ENCODE measurements at regions not wholly inside any gene's neighbourhood (a gene's known extent, or its start where the extent isn't known, plus 50 kb on each side); places are given as distances from the start of the nearest gene placed in this dataset.

DNA sequence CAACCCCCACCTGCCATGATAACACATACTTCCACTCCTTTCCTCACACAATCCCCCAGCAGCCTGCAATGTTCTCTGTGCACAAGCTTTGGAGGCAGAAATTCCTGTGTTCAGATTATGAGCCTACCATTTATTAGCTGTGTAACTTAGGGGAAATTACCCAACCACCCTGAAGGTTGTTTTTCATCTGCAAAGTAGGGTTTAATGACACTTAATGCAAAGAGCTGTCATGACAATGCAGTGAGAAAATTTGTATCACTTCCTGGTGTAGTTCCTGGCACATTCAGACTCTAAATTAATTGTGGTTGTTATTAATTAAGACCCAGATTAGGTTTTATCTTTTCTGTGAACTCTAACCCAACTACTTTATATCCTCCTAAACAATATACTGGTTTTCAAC lies 122.4 kb upstream of the DYRK2 start:
- Mint-ChIP-seq H3K9me3 (peaks cover 8% of the 10 kb centered on the region), H3K4me1 (ENCODE audit: low read depth) (no peaks in the 10 kb centered on the region), H3K36me3 (ENCODE audit: low read depth) (no peaks in the 10 kb centered on the region), H3K27ac (no peak overlapping the region), H3K27me3 (peaks cover 24% of the 10 kb centered on the region), H3K4me3 (no peak overlapping the region)
- intact Hi-C loops (cut with micrococcal nuclease): no loop called here

DNA sequence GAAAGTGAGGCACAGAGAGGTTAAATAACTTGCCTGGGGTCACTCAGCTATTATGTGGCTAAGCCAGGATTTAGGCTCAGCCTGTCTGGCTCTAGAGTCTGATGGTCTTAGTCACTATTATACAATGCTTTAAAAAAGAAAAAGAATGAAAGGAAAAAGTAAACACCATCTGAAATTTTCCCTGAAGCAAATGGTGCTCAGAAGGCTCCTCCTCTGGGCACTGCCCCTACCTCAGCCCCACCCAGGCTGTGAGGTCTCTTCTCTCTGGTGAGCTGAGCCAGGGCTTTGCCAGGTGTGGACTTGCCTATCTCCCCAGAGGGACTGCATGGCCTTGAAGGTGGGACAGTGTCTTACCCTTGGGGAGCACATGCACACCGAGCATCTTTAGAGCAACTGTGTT lies 117.5 kb upstream of the DYRK2 start:
- H3K4me1 Mint-ChIP-seq (ENCODE audit: low read depth): no peaks in the 10 kb centered on the region
- H3K9me3 Mint-ChIP-seq: peaks cover 8% of the 10 kb centered on the region
- H3K4me3 Mint-ChIP-seq: no peak overlapping the region
- H3K27ac Mint-ChIP-seq: no peak overlapping the region
- intact Hi-C loops (cut with micrococcal nuclease): no loop called here
- H3K36me3 Mint-ChIP-seq (ENCODE audit: low read depth): no peaks in the 10 kb centered on the region
- peaks cover 24% of the 10 kb centered on the region for H3K27me3 Mint-ChIP-seq

DNA sequence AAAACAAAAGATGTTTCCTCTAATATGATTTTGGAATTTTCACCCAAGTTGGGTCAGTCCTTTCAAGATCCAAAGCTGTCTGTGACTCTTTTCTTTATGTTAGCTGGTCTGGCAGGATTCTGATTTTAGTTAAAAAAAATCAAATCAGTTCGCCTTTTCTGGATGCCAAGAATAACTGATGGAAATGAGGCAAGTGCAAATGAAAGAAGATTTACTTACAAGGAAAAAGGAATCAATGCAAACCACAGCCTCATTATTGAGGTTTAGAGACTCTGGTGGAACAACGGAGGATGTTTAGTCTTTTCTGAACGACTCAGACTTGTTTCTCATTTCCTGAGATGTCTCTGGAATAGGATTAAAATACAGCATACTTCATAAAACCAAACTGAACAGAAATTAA lies 117.0 kb upstream of the DYRK2 start:
- Mint-ChIP-seq H3K4me3 (no peak overlapping the region), H3K36me3 (ENCODE audit: low read depth) (no peaks in the 10 kb centered on the region), H3K4me1 (ENCODE audit: low read depth) (no peaks in the 10 kb centered on the region), H3K27ac (no peak overlapping the region), H3K27me3 (peaks cover 24% of the 10 kb centered on the region), H3K9me3 (peaks cover 8% of the 10 kb centered on the region)
- intact Hi-C loops (cut with micrococcal nuclease): no loop called here

DNA sequence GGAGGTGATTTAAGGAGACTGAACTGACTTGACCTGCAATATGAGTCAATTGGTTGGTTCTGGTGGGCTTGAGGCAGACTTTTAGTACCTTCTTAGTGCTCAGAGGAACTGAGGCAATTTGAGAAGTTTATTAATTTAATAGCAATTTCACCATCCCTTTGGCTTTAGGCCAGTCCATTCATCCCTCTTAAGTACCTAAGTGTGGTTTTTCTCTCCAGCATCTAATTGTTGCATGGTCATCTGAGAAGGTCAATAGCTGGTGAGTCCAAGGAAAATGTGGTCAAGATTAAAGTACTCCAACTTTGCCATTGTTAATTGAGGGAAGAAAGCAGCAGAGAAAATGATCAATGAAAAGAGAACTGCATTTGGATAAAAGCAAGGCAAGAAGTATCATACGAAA lies 115.4 kb upstream of the DYRK2 start:
- Mint-ChIP-seq H3K27ac (no peak overlapping the region), H3K27me3 (peaks cover 22% of the 10 kb centered on the region), H3K36me3 (ENCODE audit: low read depth) (no peaks in the 10 kb centered on the region), H3K4me3 (no peak overlapping the region), H3K4me1 (ENCODE audit: low read depth) (no peaks in the 10 kb centered on the region), H3K9me3 (peaks cover 8% of the 10 kb centered on the region)
- intact Hi-C loops (cut with micrococcal nuclease): no loop called here

DNA sequence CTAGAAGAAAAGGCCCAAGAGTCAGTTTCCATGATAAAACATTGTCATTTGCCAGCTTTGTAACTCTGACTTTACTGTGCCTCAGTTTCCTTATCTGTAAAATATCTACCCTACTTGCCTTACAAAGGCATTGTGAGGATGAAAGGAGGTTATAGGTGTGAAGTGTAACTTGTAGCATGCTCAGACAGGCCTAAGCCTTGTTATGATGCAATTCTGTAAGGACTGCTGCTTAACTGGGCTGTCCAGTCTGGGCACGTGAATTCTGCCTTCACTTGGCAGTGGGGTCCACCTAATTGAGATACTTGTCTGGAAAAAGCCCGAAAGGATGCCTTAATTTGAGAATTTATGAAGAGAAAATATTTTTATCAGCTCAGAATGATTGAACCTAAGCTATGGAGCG lies 114.5 kb upstream of the DYRK2 start:
- Mint-ChIP-seq H3K27me3 (peaks cover 23% of the 10 kb centered on the region), H3K4me3 (no peak overlapping the region), H3K9me3 (peaks cover 8% of the 10 kb centered on the region), H3K36me3 (ENCODE audit: low read depth) (no peaks in the 10 kb centered on the region), H3K4me1 (ENCODE audit: low read depth) (no peaks in the 10 kb centered on the region), H3K27ac (no peak overlapping the region)
- intact Hi-C loops (cut with micrococcal nuclease): no loop called here

DNA sequence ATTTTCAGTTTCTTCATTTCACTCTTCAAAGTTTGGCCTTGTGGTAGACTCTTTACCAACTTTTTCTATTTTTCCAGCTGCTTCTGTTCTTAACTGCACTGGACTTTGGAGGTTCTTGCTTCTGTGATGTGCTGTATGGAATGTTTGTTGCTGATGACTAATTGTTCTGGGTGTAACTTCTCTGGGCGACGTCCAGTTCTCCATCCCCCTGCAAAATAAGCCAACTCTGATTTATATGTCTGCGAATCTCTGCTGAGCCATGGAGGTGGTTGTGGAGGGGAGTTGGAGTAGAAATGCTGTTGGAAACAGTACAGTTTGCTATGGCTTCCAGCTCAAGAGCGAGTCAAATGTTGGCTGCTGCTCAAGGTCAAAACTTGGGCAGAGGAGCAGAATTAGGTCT lies 113.9 kb upstream of the DYRK2 start:
- H3K36me3 Mint-ChIP-seq (ENCODE audit: low read depth): no peaks in the 10 kb centered on the region
- H3K9me3 Mint-ChIP-seq: peaks cover 5% of the 10 kb centered on the region
- H3K4me3 Mint-ChIP-seq: no peak overlapping the region
- intact Hi-C loops (cut with micrococcal nuclease): no loop called here
- H3K27me3 Mint-ChIP-seq: peaks cover 25% of the 10 kb centered on the region
- no peak overlapping the region for H3K27ac Mint-ChIP-seq
- H3K4me1 Mint-ChIP-seq (ENCODE audit: low read depth): no peaks in the 10 kb centered on the region

DNA sequence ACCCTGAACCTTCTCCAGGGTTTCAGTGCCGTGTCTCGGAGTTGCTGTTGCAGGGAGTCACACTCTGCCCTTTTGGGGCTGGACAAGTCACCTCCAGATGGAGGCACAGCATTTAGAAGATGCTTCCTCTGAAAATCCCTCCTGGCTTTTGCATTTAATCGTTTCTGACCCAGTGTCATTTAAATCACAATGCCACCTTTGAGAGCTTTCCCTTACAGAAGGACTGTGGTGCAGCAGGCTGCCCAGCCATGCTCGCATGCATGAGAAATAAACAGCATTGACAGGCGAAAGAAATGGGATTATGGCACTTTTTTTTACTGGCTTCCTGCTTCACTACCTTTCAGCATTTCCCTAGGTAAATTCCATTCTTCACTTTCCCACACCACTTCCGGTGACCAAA lies 113.4 kb upstream of the DYRK2 start:
- Mint-ChIP-seq H3K9me3 (no peaks in the 10 kb centered on the region), H3K36me3 (ENCODE audit: low read depth) (no peaks in the 10 kb centered on the region), H3K4me1 (ENCODE audit: low read depth) (no peaks in the 10 kb centered on the region), H3K4me3 (no peak overlapping the region), H3K27me3 (peaks cover 25% of the 10 kb centered on the region), H3K27ac (no peak overlapping the region)
- intact Hi-C loops (cut with micrococcal nuclease): no loop called here

DNA sequence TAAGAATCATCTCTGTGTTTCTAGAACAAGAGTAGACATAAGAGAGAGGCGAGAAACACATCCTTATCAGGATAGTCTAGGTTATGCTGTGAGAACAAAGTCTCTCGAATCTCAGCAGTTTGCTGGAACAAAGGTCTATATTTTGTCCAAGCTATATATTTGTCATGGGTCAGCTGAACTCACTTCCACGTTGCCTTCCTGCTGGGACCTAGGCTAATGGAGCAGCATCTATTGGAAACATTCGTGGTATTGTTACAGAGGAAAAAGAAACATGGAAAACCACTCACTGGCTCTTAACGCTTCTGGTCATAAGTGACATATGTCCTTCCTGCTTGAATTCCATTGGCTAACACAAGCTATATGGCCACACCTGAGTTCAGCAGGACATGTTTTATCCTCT lies 112.6 kb upstream of the DYRK2 start:
- intact Hi-C loops (cut with micrococcal nuclease): no loop called here
- Mint-ChIP-seq H3K4me1 (ENCODE audit: low read depth) (no peaks in the 10 kb centered on the region), H3K9me3 (no peaks in the 10 kb centered on the region), H3K4me3 (no peak overlapping the region), H3K36me3 (ENCODE audit: low read depth) (no peaks in the 10 kb centered on the region), H3K27me3 (peaks cover 20% of the 10 kb centered on the region), H3K27ac (no peak overlapping the region)

DNA sequence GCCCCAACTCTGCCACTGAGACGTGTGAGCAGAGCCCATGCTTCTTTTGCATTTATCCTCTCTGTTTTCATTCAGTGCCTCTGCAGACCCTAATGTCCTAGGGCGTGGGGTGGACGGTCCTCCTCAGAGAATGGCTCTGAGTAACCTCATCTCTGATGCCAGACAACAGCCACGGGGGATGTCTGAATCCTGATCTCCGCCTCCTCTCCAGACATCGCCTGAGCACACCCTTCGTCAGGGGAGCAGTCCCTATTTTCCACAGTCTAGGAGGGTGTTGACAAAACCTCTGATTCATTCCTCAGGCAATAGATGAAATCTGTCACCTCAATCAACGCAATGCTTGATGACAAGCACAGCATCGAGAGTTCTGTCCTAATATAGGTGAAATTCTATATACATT lies 109.2 kb upstream of the DYRK2 start:
- Mint-ChIP-seq H3K4me1 (ENCODE audit: low read depth) (no peaks in the 10 kb centered on the region), H3K9me3 (no peaks in the 10 kb centered on the region), H3K4me3 (no peak overlapping the region), H3K27ac (no peak overlapping the region), H3K27me3 (peaks cover 22% of the 10 kb centered on the region), H3K36me3 (ENCODE audit: low read depth) (no peaks in the 10 kb centered on the region)
- intact Hi-C loops (cut with micrococcal nuclease): no loop called here

DNA sequence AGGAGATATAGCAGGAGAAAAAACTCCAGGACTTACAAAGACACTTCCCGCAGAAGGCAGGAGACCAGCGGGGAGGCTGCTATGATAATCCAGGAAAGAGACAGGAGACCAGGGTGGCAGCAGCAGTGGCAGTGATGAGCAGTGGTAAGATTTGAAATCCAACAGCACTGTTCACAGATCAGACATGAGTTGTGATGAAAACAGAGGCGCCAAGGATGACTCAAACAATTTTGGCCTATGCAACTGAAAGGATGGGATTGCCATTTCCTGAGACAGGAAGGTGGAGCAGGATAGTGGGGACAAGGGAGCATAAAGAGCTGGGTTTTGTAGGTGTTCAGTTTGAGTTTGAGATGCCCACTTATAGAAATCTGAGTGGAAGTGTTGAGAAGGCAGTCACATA lies 108.6 kb upstream of the DYRK2 start:
- Mint-ChIP-seq H3K36me3 (ENCODE audit: low read depth) (no peaks in the 10 kb centered on the region), H3K27ac (no peak overlapping the region), H3K4me1 (ENCODE audit: low read depth) (no peaks in the 10 kb centered on the region), H3K27me3 (peaks cover 17% of the 10 kb centered on the region), H3K4me3 (no peak overlapping the region), H3K9me3 (no peaks in the 10 kb centered on the region)
- intact Hi-C loops (cut with micrococcal nuclease): no loop called here

DNA sequence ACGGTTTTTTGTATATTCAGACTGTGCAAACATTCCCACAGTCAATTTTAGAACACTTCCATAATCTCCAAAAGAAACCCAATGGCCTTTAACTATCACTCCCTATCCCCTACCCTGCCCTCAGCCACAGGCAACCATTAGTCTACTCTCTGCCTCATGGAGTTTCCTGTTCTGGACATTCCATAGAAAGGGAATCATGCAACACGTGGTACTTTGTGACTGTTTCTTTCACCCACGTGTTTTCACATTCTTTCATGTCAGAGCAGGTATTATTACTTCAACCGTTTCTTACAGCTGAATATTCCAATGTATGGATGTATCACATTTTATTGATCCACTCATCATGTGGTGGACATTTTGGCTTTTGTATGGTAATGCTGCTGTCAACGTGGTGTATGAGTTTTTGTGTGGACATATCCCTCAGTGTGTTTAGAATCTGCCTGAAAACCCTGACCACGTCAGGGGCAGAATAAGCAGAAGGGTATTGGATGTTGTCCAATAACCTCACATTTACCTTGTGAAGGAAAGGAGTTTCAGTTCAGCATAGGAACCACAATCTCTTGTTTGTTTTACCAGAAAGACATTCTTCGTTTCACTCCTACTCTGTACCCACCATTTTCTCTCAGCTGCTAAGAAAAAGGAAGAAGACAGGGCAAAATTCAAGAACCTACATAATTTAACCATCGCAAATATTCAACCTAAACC lies 107.5 kb upstream of the DYRK2 start:
- Mint-ChIP-seq H3K9me3 (no peaks in the 10 kb centered on the region), H3K27me3 (peaks cover 17% of the 10 kb centered on the region), H3K4me3 (no peak overlapping the region), H3K4me1 (ENCODE audit: low read depth) (no peaks in the 10 kb centered on the region), H3K27ac (no peak overlapping the region), H3K36me3 (ENCODE audit: low read depth) (no peaks in the 10 kb centered on the region)
- intact Hi-C loops (cut with micrococcal nuclease): no loop called here

DNA sequence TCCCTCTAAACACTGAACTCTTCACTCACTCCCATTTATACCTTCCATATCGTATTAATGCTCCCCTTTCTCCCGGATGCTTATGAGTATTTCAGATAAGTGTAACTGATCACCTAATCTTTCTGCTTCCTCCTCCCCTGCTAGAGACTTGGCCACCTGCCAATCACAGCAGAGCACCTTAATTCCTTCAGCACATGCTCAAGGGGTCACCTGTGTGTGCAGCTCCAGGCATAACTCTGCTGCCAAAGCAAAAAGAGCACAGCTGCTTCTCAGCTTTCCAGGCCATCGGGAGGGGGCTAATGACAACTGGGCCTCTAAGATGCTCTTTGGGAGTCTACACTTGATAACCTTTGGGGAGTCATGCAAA lies 106.9 kb upstream of the DYRK2 start:
- Mint-ChIP-seq H3K36me3 (ENCODE audit: low read depth) (no peaks in the 10 kb centered on the region), H3K9me3 (no peaks in the 10 kb centered on the region), H3K27ac (no peak overlapping the region), H3K27me3 (peaks cover 17% of the 10 kb centered on the region), H3K4me3 (no peak overlapping the region), H3K4me1 (ENCODE audit: low read depth) (no peaks in the 10 kb centered on the region)
- intact Hi-C loops (cut with micrococcal nuclease): no loop called here

DNA sequence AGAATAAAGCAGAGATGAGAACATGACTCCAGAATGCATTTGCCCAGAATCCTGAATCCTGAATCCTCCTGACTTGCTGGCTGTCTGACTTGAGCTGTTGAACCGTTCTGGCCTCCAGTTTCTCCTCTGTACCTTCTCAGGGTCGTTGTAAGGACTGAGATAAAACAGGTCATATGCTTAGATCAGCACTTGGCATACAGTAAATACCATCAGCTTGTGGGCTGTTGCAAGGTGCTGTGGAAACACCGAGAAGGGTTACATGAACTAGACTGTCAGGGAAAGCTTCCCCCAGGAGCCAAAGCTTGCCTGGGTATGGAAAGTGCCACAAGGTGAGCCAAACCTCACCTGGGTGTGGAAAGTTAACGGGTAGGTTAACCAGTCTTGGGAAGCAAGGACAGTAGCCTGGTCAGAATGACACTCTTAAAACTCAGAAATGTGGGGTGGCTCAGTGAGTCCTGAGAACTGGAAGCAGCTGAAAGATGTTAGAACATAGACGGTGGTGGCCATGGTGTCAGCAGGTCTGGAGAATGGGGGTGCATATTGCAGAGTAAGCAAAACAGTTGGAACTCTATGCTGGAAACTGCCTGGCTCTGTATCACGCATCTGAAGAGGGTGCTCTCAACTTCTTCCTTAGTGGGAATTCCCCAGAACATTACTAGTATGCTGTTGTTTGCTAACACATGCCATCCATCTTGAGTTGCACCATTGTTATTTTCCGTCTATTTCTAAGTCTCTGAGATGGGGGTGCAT lies 105.3 kb upstream of the DYRK2 start:
- H3K27ac Mint-ChIP-seq: no peak overlapping the region
- H3K4me1 Mint-ChIP-seq (ENCODE audit: low read depth): no peaks in the 10 kb centered on the region
- H3K9me3 Mint-ChIP-seq: no peaks in the 10 kb centered on the region
- no peak overlapping the region for H3K4me3 Mint-ChIP-seq
- H3K27me3 Mint-ChIP-seq: peaks cover 18% of the 10 kb centered on the region
- intact Hi-C loops (cut with micrococcal nuclease): no loop called here
- no peaks in the 10 kb centered on the region for H3K36me3 Mint-ChIP-seq (ENCODE audit: low read depth)

DNA sequence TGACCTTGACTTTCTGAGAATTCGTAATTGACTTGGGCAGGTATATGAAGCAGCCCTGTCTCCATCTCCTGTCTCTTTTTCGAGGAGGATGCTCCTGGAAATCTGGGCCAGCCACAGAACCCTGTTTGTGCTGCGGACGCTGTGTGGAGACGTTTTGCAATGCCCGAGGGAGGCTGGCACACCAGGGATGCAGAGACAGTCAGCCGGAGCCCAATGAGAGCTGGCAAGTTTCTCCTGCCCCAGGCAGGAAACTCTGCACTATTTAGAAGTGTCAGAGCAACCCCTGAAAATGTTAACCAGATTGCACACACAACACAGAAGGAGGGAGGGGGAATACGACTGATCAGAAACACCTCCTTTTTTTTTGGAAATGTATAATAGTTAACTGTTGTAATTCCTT lies 103.2 kb upstream of the DYRK2 start:
- Mint-ChIP-seq H3K27ac (no peak overlapping the region), H3K9me3 (no peaks in the 10 kb centered on the region), H3K4me1 (ENCODE audit: low read depth) (no peaks in the 10 kb centered on the region), H3K4me3 (no peak overlapping the region), H3K27me3 (peaks cover 10% of the 10 kb centered on the region), H3K36me3 (ENCODE audit: low read depth) (no peaks in the 10 kb centered on the region)
- intact Hi-C loops (cut with micrococcal nuclease): no loop called here

DNA sequence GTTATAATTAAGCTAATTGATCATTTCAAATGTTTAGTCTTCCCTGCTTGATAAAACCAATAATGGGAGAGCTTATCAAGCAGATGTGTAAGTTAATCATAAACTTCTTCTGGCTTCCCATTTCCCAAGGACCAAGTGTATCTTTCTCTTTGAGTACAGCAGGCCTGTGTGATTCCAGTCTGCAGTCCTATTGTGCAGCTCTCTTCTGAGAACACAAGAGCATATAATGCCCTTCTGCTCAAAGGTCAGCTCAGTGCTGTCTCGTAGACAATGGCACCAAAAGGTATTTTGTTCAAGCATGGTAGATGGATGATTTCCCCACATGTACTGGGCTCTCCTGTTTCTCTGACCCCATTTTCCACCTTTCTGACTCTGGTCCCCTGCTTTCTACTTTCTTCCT lies 101.8 kb upstream of the DYRK2 start:
- Mint-ChIP-seq H3K4me3 (no peak overlapping the region), H3K4me1 (ENCODE audit: low read depth) (no peaks in the 10 kb centered on the region), H3K27ac (no peak overlapping the region), H3K9me3 (no peaks in the 10 kb centered on the region), H3K27me3 (peaks cover 9% of the 10 kb centered on the region), H3K36me3 (ENCODE audit: low read depth) (no peaks in the 10 kb centered on the region)
- intact Hi-C loops (cut with micrococcal nuclease): no loop called here

Data from dendritic cell treated with granulocyte-macrophage colony-stimulating factor and Interleukin-4, amounts not matched to agents 40 ng/mL and 50 ng/mL, for 4 days (primary cell).